ENCODE measurements at regions not wholly inside any gene's neighbourhood (a gene's known extent, or its start where the extent isn't known, plus 50 kb on each side); places are given as distances from the start of the nearest gene placed in this dataset.

GRCh38 chr2:104786821-104787220 is 67.1 kb upstream of the POU3F3 start:
- DNase-seq, result no peak

- no peak for DNase-seq
Observed at GRCh38 chr2:104787298-104788065, 66.4 kb upstream of the POU3F3 start.

- DNase-seq, result no peak
Observed at GRCh38 chr2:104788742-104789455, 65.0 kb upstream of the POU3F3 start.

- peak; percentile 40 for DNase-seq
Observed at GRCh38 chr2:104790100-104790811, 63.7 kb upstream of the POU3F3 start.

- no peak for DNase-seq
Observed at GRCh38 chr2:104790901-104791495, 62.9 kb upstream of the POU3F3 start.

GRCh38 chr2:104793966-104794365 is 59.9 kb upstream of the POU3F3 start:
- DNase-seq, result no peak

GRCh38 chr2:104794441-104794840 is 59.5 kb upstream of the POU3F3 start:
- no peak for DNase-seq

All from femur (tissue), 1 donor.